ENCODE measurements at regions not wholly inside any gene's neighbourhood (a gene's known extent, or its start where the extent isn't known, plus 50 kb on each side); places are given as distances from the start of the nearest gene placed in this dataset.
"Not testable (repeated sequence)": the region's sequence is repeated elsewhere in the genome, so short reads cannot be mapped to it uniquely, and the experiment has no call there.

DNA sequence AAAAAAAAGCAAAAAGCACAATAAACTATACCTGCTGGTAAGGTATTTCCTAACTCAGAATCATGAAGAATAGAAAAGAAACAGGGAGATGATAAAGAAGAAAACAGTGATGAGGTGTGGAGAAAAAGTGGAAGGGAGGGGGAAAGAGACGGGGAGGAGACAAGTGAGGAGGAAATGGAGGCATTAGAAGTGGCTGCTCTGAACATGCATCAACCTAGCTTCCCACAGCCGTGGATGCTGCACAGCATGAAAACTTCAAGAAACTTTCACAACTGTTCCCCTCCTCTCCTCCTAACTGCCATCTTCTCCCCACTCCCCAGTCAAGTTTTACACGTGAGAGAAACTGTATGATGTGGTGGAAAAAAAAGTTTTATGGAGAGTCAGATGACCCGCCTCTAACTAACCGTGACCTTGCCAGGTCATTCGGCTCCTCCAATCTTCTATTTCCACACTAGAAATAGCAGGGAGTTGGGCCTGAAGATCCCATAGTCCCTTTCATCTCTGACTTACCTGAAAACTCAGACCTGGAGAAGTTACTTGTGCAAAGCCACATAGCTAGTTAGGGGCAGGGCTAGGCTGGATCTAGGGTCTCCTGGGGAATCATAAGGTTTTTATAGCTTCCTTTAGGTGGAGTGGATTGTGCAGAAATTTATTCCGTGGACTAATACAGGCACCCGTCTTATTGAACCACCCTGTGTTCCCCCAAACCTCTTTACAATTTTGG, 461.9 kb downstream of the KLF5 start:
- Histone ChIP-seq H3K9me3 (no peaks in the 10 kb centered on the region), H3K4me3 (no peak overlapping the region), H3K4me1 (no peaks in the 10 kb centered on the region), H3K27ac (no peak overlapping the region), H3K27me3 (no peaks in the 10 kb centered on the region), H3K36me3 (no peaks in the 10 kb centered on the region)
- intact Hi-C loops (cut with DNase I), result no loop called here
- DNase-seq (no peak), ATAC-seq (no peak)
- TF ChIP-seq, protein P1, sequence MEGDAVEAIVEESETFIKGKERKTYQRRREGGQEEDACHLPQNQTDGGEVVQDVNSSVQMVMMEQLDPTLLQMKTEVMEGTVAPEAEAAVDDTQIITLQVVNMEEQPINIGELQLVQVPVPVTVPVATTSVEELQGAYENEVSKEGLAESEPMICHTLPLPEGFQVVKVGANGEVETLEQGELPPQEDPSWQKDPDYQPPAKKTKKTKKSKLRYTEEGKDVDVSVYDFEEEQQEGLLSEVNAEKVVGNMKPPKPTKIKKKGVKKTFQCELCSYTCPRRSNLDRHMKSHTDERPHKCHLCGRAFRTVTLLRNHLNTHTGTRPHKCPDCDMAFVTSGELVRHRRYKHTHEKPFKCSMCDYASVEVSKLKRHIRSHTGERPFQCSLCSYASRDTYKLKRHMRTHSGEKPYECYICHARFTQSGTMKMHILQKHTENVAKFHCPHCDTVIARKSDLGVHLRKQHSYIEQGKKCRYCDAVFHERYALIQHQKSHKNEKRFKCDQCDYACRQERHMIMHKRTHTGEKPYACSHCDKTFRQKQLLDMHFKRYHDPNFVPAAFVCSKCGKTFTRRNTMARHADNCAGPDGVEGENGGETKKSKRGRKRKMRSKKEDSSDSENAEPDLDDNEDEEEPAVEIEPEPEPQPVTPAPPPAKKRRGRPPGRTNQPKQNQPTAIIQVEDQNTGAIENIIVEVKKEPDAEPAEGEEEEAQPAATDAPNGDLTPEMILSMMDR (IDR thresholded peaks at IDR 0.05), result no peak

- H3K4me1 ChIP-seq; DNase-seq; H3K9me3 ChIP-seq; H3K36me3 ChIP-seq; intact Hi-C loops (cut with DNase I); H3K27me3 ChIP-seq; H3K27ac ChIP-seq; ATAC-seq; H3K4me3 ChIP-seq: not testable (repeated sequence)
Observed at GRCh38 chr13:73520135-73520534, 461.3 kb downstream of the KLF5 start.

DNA sequence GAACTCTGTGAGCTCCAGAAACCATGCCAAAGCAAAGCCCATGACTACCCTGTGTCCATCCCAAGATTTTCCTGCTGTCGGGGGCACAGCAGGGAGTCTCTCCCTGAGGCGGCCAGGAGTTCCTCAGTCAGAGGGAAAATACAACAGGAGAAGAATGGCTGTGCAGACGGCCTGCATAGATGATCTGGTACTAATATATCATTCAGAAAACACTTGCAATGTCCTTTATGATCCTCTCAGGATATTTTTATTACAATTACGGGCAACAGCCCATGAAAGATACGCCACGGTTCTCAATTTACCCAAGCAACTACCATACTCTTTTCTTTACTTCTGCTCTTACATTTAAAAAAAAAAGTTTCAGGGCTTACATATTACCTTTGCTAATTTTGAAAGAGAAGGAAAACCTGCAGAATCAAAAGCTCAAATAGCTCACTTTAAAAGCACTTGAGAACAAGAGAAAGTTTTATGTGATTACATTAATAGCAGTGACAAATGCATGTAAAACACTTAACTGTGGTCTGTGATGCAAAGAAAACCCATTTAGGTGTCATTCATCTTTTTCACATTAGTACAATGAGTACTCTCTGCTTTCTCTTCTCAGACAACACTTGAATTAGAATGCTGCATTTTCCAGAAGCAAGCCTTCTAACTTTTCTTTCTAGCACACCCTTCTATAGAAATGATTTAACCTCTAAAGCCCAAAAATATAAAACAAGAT, 460.8 kb downstream of the KLF5 start:
- no peaks in the 10 kb centered on the region for H3K36me3 ChIP-seq
- H3K9me3 ChIP-seq, result no peaks in the 10 kb centered on the region
- DNase-seq, result no peak
- H3K27ac ChIP-seq, result no peak overlapping the region
- intact Hi-C loops (cut with DNase I), result no loop called here
- no peak for ATAC-seq
- no peaks in the 10 kb centered on the region for H3K4me1 ChIP-seq
- TF ChIP-seq, protein P1 (IDR thresholded peaks at IDR 0.05), result no peak
- H3K4me3 ChIP-seq, result no peak overlapping the region
- H3K27me3 ChIP-seq, result no peaks in the 10 kb centered on the region

DNA sequence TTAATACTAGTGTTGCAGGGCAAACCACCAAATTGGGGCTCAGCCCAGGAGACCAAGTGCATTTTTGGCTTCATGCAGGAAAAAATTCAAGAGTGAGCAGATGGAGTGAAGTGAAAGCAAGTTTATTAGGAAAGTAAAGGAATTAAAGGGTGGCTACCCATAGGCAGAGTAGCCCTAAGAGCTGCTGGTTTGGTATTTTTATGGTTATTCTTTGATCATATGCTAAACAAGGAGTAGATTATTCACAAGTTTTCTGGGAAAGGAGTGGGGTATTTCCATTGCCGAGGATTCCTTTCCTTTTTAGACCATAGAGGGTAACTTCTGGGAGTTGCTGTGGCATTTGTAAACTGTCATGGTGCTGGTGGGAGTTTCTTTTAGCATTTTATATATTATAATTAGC, 459.0 kb downstream of the KLF5 start:
- Histone ChIP-seq H3K36me3 (no peaks in the 10 kb centered on the region), H3K9me3 (no peaks in the 10 kb centered on the region), H3K4me1 (no peaks in the 10 kb centered on the region), H3K4me3 (no peak overlapping the region), H3K27me3 (no peaks in the 10 kb centered on the region), H3K27ac (no peak overlapping the region)
- DNase-seq (no peak), ATAC-seq (no peak)
- intact Hi-C loops (cut with DNase I), result no loop called here
- TF ChIP-seq, protein P1 (IDR thresholded peaks at IDR 0.05), result no peak

DNA sequence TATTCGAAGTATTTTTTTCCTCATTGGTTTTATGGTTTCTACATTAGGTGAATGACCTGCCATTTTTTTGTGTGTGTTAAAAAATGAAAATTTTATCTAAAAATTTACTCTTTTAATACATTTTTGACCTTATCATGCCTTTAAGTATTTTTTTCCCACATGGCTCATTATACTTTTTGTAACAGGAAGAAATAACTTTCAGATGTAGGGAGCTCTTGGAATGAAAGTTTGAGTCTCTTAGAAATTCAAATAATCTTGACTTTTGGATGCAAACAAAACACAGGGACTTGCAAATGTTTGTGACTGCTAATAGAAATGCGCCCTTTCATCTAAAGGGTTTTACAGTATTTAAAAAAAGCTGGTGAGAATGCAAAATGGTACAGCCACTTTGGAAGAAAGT, 457.9 kb downstream of the KLF5 start:
- no peak for ATAC-seq

DNA sequence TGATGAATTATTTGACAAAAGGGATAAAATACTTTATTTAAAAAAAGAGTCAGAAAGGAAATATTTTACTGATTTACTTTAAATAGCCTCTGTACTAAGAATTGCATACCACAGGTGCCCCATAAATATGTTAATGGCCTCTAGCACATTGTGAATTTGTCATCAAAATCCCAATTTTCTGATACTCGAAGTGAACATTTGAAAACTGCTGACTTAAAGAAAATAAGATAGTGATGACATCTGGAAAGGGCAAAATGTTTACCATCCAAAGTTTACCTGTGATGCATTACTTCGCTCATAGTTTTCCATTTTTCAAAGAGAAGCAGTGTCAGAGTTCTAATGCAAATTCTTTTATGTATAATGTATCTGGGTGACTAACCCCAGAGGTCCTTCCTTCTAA, 455.4 kb downstream of the KLF5 start:
- H3K27me3 ChIP-seq, result no peaks in the 10 kb centered on the region
- TF ChIP-seq, protein P1 (IDR thresholded peaks at IDR 0.05), result no peak
- no peaks in the 10 kb centered on the region for H3K9me3 ChIP-seq
- ATAC-seq, result no peak
- no peaks in the 10 kb centered on the region for H3K36me3 ChIP-seq
- DNase-seq, result no peak
- H3K27ac ChIP-seq, result no peak overlapping the region
- no peaks in the 10 kb centered on the region for H3K4me1 ChIP-seq
- H3K4me3 ChIP-seq, result no peak overlapping the region
- intact Hi-C loops (cut with DNase I), result no loop called here

More for the DNA sequence above, 457.9 kb downstream of the KLF5 start:
- Histone ChIP-seq H3K36me3 (no peaks in the 10 kb centered on the region), H3K4me3 (no peak overlapping the region), H3K9me3 (no peaks in the 10 kb centered on the region), H3K4me1 (no peaks in the 10 kb centered on the region), H3K27me3 (no peaks in the 10 kb centered on the region), H3K27ac (no peak overlapping the region)
- no peak for DNase-seq
- intact Hi-C loops (cut with DNase I), result no loop called here
- TF ChIP-seq, protein P1 (IDR thresholded peaks at IDR 0.05), result no peak

Data from upper lobe of right lung (tissue), 1 donor.